K562 (cell line): ENCODE measurements at regions not wholly inside any gene's neighbourhood (a gene's known extent, or its start where the extent isn't known, plus 50 kb on each side); places are given as distances from the start of the nearest gene placed in this dataset.
A peak's percentile ranks its signal among the peaks of the same experiment; 100 is the strongest.

Experiments
- ATAC-seq: fragments of 200-7000 bp; cut with Tn5 transposase; 3 replicates; pipeline ENCODE4 v1.9.1; 2020; ENCODE audit warnings: moderate library complexity
- BruUV-seq: library from RNA; stranded (reverse); fragments of 400-500 nt; replicated peaks from 2 replicates; lab custom pipeline; 2021; lab: Mats Ljungman, UMichigan
- CTCF ChIA-PET: fragments of 300-600 bp; formaldehyde crosslinking; extraction: SDS; loops from one replicate; lab custom pipeline; 2021; ENCODE audit warnings: low intra/inter-chr PET ratio; lab: Yijun Ruan, JAX
- POLR2A ChIA-PET: fragments of 300-600, 350-650 bp; sonication (Branson Sonifier 250); formaldehyde crosslinking; extraction: SDS; loops from one replicate; lab custom pipeline; 2021; ENCODE audit warnings: antibody characterized with exemption, inconsistent platforms; lab: Yijun Ruan, JAX
- DNase-seq, 4 experiments: peaks; one replicate each; pipeline versions ENCODE4 v3.0.0 to v3.0.0-alpha.2; 2011 to 2018; ENCODE audit warnings: low spot score in 3 of 4, mixed read lengths in 3 of 4; ENCODE audit errors: extremely low read depth in 1 of 4
- FAIRE-seq: peaks from 2 replicates; lab custom pipeline; 2011; peaks lifted over from hg19 to GRCh38; lab: Jason Lieb, UNC
- H2AFZ ChIP-seq: 2 replicates; pipeline ENCODE4 v1.6.0; 2011; ENCODE audit warnings: low read depth, low read length, control low read depth, inconsistent platforms
- H3K27ac ChIP-seq: fragments of 200-600 bp; 3 replicates; pipeline ENCODE4 v1.8.0; 2011; ENCODE audit warnings: low read depth, mild to moderate bottlenecking, control low read depth, inconsistent platforms, low read length, moderate library complexity, mixed read lengths; ENCODE audit errors: extremely low read depth
- H3K27me3 ChIP-seq, 2 experiments: fragments of 300-600 bp in 1 of 2; 2 replicates in 1 of 2; 3 replicates in 1 of 2; pipeline versions ENCODE4 v1.6.0 to v1.8.0; 2011; ENCODE audit warnings: inconsistent platforms in 2 of 2, low read length in 2 of 2, mild to moderate bottlenecking in 1 of 2, mixed read lengths in 1 of 2, moderate library complexity in 1 of 2; ENCODE audit not compliant: control insufficient read depth in 2 of 2, insufficient read depth in 2 of 2
- H3K36me3 ChIP-seq: fragments of 300-600 bp; 3 replicates; pipeline ENCODE4 v1.8.0; 2011; ENCODE audit warnings: mild to moderate bottlenecking, low read length, inconsistent platforms; ENCODE audit not compliant: control insufficient read depth, insufficient read depth
- H3K4me1 ChIP-seq, 2 experiments: fragments of 200-600 bp in 1 of 2; replicated peaks in 1 of 2; 2 replicates in 1 of 2; 3 replicates in 1 of 2; pipeline versions ENCODE4 v1.5.1 to v1.8.0; 2011; ENCODE audit warnings: inconsistent platforms in 2 of 2, low read length in 2 of 2, mild to moderate bottlenecking in 1 of 2, mixed read lengths in 1 of 2, moderate library complexity in 1 of 2; ENCODE audit not compliant: control insufficient read depth in 2 of 2, insufficient read depth in 2 of 2
- H3K4me2 ChIP-seq: 2 replicates; pipeline ENCODE4 v1.6.1; 2011; ENCODE audit warnings: low read length, control low read depth, inconsistent platforms, mixed read lengths; ENCODE audit not compliant: insufficient read depth
- H3K4me3 ChIP-seq: fragments of 200-600 bp; sonication (generic), shearing (Covaris generic); 2 replicates; pipeline ENCODE4 v1.5.1; 2016; ENCODE audit warnings: control low read depth, inconsistent platforms
- H3K79me2 ChIP-seq: fragments of 200-600 bp; 3 replicates; pipeline ENCODE4 v1.8.0; 2011; ENCODE audit warnings: low read length, inconsistent platforms; ENCODE audit not compliant: control insufficient read depth, insufficient read depth
- H3K9ac ChIP-seq, 2 experiments: 2 replicates each; pipeline versions ENCODE4 v1.6.0 to v1.6.1; 2011; ENCODE audit warnings: low read depth in 2 of 2, low read length in 2 of 2, control low read depth in 1 of 2, inconsistent platforms in 1 of 2, mild to moderate bottlenecking in 1 of 2, mixed read lengths in 1 of 2; ENCODE audit not compliant: insufficient read depth in 1 of 2
- H3K9me1 ChIP-seq: one replicate; pipeline ENCODE4 v1.6.0; 2011; ENCODE audit warnings: inconsistent platforms, mild to moderate bottlenecking, low read length, moderate library complexity; ENCODE audit not compliant: control insufficient read depth, insufficient read depth
- H3K9me3 ChIP-seq: replicated peaks from 2 replicates; pipeline ENCODE4 v1.5.1; 2011; ENCODE audit warnings: low read depth, low read length, inconsistent platforms; ENCODE audit not compliant: control insufficient read depth, insufficient read depth
- H4K20me1 ChIP-seq: replicated peaks from 2 replicates; pipeline ENCODE4 v1.6.1; 2011; ENCODE audit warnings: low read length, inconsistent platforms, mixed read lengths; ENCODE audit not compliant: control insufficient read depth, insufficient read depth
- C11orf30 ChIP-seq: fragments of 450-650 bp; IDR thresholded peaks from 2 replicates; pipeline ENCODE4 v1.6.1; 2016; ENCODE audit warnings: low read depth, mild to moderate bottlenecking
- CHD2 ChIP-seq: IDR thresholded peaks from 2 replicates; pipeline ENCODE4 v1.6.1; 2011; ENCODE audit warnings: low read depth, low read length
- DACH1 ChIP-seq: fragments of 450-650 bp; IDR thresholded peaks from 2 replicates; pipeline ENCODE4 v1.6.1; 2018; ENCODE audit not compliant: partially characterized antibody
- EGR1 ChIP-seq: fragments of 450-650 bp; conservative IDR thresholded peaks from 2 replicates; pipeline ENCODE4 v1.6.1; 2017; ENCODE audit warnings: mild to moderate bottlenecking
- MAFF ChIP-seq: IDR thresholded peaks from 2 replicates; pipeline ENCODE4 v1.6.1; 2012; ENCODE audit warnings: low read length, improper control_type of control experiment
- MAFG ChIP-seq: fragments of 450-650 bp; conservative IDR thresholded peaks from 2 replicates; pipeline ENCODE4 v1.6.1; 2016; ENCODE audit warnings: missing genetic modification characterization, missing compliant biosample characterization
- MAFK ChIP-seq: IDR thresholded peaks from 2 replicates; pipeline ENCODE4 v1.6.1; 2011; ENCODE audit warnings: low read length, improper control_type of control experiment
- NELFE ChIP-seq: IDR thresholded peaks from 2 replicates; pipeline ENCODE4 v1.6.1; 2011; ENCODE audit warnings: mild to moderate bottlenecking; ENCODE audit not compliant: insufficient read depth, insufficient read length
- SIRT6 ChIP-seq: IDR thresholded peaks from one replicate; pipeline ENCODE4 v1.6.1; 2012; ENCODE audit warnings: low read depth, mild to moderate bottlenecking, control low read depth, inconsistent platforms, low read length, moderate library complexity
- SRF ChIP-seq, 2 experiments: fragments of 250-450, 450-650 bp in 1 of 2; sonication (Bioruptor Pico) in 1 of 2; sonication (generic) in 1 of 2; formaldehyde crosslinking; IDR thresholded peaks; 2 replicates each; pipeline versions ENCODE4 v1.5.0 to v1.5.1; 2020 to 2022; ENCODE audit warnings: mild to moderate bottlenecking in 1 of 2, missing genetic modification reagents in 1 of 2
- SRSF1 ChIP-seq: fragments of 200-400 bp; formaldehyde crosslinking; IDR thresholded peaks from 2 replicates; pipeline ENCODE4 v1.6.1; 2017; ENCODE audit warnings: mild to moderate bottlenecking, low read depth, low read length, moderate library complexity
- TCFL5 ChIP-seq: fragments of 250-450 bp; sonication (Bioruptor Pico); conservative IDR thresholded peaks from 2 replicates; pipeline ENCODE4 v1.6.1; 2021; ENCODE audit warnings: mild to moderate bottlenecking, moderate library complexity, matching md5 sums
- ZNF121 ChIP-seq: sonication (generic); formaldehyde crosslinking; conservative IDR thresholded peaks from 2 replicates; pipeline ENCODE4 v1.8.0; 2022; ENCODE audit warnings: missing genetic modification reagents
- ZNF324 ChIP-seq: fragments of 250-450 bp; sonication (Bioruptor Pico); IDR thresholded peaks from 2 replicates; pipeline ENCODE4 v1.4.0; 2020; ENCODE audit warnings: mild to moderate bottlenecking
- ZNF76 ChIP-seq: fragments of 250-450 bp; sonication (Bioruptor Pico); IDR thresholded peaks from 2 replicates; pipeline ENCODE4 v1.4.0; 2020; ENCODE audit warnings: mild to moderate bottlenecking, moderate library complexity, borderline replicate concordance
- in situ Hi-C: fragments of 300-500 bp; cut with MboI; formaldehyde crosslinking; loops from 4 replicates; pipeline ENCODE4 v1.15.0; 2018; ENCODE audit warnings: inconsistent platforms, mixed read lengths
- intact Hi-C: fragments of 100-400 bp; cut with micrococcal nuclease; formaldehyde crosslinking; loops from 2 replicates; pipeline ENCODE4 v1.14.2; 2022
- TF ChIP-seq, protein P1 (sequence below): fragments of 450-650 bp; IDR thresholded peaks from 2 replicates; pipeline ENCODE4 v1.6.1; 2016; ENCODE audit warnings: low read depth, mild to moderate bottlenecking, moderate library complexity
- TF ChIP-seq, protein P2 (sequence below): fragments of 250-450 bp; sonication (Bioruptor Pico); IDR thresholded peaks from 2 replicates; pipeline ENCODE4 v1.8.0; 2022; ENCODE audit warnings: inconsistent platforms, mild to moderate bottlenecking, moderate library complexity, borderline replicate concordance
- TF ChIP-seq, protein P3 (sequence below): fragments of 200-800 bp; sonication (Bioruptor generic); IDR thresholded peaks from 2 replicates; pipeline ENCODE4 v1.6.1; 2017; ENCODE audit warnings: missing genetic modification characterization, missing compliant biosample characterization
- TF ChIP-seq, protein P4 (sequence below): fragments of 450-650 bp; IDR thresholded peaks from 2 replicates; pipeline ENCODE4 v1.6.1; 2018; ENCODE audit warnings: mild to moderate bottlenecking, low read depth; ENCODE audit not compliant: partially characterized antibody

DNA sequence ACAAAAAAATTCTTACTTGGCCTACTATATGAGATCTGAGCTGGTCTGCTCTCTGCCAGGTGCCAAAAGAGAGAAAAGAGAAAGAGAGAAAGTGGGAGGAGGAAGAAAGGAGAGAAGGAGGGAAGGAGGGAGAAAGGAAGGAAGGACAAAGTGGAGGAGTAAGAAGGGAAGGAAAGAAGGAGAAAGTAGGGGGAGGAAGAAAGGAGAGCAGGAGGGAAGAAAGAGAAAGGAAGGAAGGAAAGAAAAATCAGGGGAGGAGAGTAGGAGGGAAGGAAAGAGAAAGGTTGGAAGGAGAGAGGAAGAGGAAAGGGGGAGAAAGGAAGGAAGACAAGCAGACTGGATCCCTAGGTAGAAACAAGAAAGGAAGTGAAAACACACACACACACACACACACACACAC lies 96.8 kb downstream of the RPS29 start (continued):
- TF ChIP-seq, protein P1, sequence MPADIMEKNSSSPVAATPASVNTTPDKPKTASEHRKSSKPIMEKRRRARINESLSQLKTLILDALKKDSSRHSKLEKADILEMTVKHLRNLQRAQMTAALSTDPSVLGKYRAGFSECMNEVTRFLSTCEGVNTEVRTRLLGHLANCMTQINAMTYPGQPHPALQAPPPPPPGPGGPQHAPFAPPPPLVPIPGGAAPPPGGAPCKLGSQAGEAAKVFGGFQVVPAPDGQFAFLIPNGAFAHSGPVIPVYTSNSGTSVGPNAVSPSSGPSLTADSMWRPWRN: no peak

DNA sequence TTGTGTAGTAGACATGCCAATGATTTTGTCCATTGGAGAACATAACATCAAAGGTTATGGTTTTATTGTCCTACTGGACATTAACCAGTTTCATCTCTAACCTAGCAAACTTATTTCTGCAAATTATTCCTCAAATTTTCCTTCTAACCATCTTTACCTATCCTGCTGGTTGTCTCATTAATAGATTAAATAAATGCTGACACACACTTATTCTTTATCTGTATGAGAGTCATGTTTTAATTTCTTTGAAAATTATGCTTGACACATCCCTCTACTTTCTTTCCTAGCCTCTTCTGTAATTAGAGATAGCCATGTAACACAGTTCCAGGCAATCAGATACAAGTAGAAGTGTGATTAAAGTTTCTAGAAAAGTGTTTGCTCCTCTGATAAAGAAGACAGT lies 98.9 kb downstream of the RPS29 start:
- Histone ChIP-seq H3K4me2 (no peak overlapping the region), H3K27ac (no peak overlapping the region), H3K27me3 (peaks cover 0 to 3% of the 10 kb centered on the region in 2 experiments; a peak in 1 of 5 replicates), H3K36me3 (no peaks in the 10 kb centered on the region), H4K20me1 (no peaks in the 10 kb centered on the region), H3K79me2 (no peaks in the 10 kb centered on the region), H3K9me3 (no peaks in the 10 kb centered on the region), H3K4me3 (no peak overlapping the region), H2AFZ (no peak overlapping the region), H3K4me1 (no peaks in the 10 kb centered on the region), H3K9me1 (no peaks in the 10 kb centered on the region), H3K9ac (no peak overlapping the region)
- ChIA-PET CTCF (no interaction called here), POLR2A (no interaction called here)
- intact Hi-C loops: no loop called here
- ATAC-seq (no peak), FAIRE-seq (no peak), DNase-seq (no peak)
- in situ Hi-C loops: no loop called here
- no TSS peak for BruUV-seq
- TF ChIP-seq EGR1 (no peak), MAFK (peak; percentile 44; the same call in 1 of the 2 replicates), SIRT6 (no peak), SRF (CRISPR knock-in tag; IDR thresholded peaks at IDR 0.05) (no peak), MAFG (tag) (0 out of 2 replicates have a peak, but pooled peaks have one; percentile 22), ZNF76 (CRISPR knock-in tag) (no peak), ZNF121 (CRISPR knock-in tag) (no peak), CHD2 (no peak), ZNF324 (CRISPR knock-in tag) (no peak), TCFL5 (CRISPR knock-in tag) (no peak), SRSF1 (no peak), NELFE (no peak), DACH1 (no peak), C11orf30 (0 out of 2 replicates have a peak, but pooled peaks have one; percentile 23), MAFF (peak; percentile 55)
- TF ChIP-seq, protein P2, sequence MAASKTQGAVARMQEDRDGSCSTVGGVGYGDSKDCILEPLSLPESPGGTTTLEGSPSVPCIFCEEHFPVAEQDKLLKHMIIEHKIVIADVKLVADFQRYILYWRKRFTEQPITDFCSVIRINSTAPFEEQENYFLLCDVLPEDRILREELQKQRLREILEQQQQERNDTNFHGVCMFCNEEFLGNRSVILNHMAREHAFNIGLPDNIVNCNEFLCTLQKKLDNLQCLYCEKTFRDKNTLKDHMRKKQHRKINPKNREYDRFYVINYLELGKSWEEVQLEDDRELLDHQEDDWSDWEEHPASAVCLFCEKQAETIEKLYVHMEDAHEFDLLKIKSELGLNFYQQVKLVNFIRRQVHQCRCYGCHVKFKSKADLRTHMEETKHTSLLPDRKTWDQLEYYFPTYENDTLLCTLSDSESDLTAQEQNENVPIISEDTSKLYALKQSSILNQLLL (CRISPR knock-in tag): no peak
- TF ChIP-seq, protein P3, sequence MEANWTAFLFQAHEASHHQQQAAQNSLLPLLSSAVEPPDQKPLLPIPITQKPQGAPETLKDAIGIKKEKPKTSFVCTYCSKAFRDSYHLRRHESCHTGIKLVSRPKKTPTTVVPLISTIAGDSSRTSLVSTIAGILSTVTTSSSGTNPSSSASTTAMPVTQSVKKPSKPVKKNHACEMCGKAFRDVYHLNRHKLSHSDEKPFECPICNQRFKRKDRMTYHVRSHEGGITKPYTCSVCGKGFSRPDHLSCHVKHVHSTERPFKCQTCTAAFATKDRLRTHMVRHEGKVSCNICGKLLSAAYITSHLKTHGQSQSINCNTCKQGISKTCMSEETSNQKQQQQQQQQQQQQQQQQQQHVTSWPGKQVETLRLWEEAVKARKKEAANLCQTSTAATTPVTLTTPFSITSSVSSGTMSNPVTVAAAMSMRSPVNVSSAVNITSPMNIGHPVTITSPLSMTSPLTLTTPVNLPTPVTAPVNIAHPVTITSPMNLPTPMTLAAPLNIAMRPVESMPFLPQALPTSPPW: no peak
- TF ChIP-seq, protein P4, sequence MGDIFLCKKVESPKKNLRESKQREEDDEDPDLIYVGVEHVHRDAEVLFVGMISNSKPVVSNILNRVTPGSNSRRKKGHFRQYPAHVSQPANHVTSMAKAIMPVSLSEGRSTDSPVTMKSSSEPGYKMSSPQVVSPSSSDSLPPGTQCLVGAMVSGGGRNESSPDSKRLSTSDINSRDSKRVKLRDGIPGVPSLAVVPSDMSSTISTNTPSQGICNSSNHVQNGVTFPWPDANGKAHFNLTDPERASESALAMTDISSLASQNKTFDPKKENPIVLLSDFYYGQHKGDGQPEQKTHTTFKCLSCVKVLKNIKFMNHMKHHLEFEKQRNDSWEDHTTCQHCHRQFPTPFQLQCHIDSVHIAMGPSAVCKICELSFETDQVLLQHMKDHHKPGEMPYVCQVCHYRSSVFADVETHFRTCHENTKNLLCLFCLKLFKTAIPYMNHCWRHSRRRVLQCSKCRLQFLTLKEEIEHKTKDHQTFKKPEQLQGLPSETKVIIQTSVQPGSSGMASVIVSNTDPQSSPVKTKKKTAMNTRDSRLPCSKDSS: no peak
